Endothelial cell of umbilical vein (primary cell): ENCODE measurements at regions not wholly inside any gene's neighbourhood (a gene's known extent, or its start where the extent isn't known, plus 50 kb on each side); places are given as distances from the start of the nearest gene placed in this dataset.

ENCODE experiments used
- BruUV-seq: library from RNA; stranded (reverse); fragments of 400-500 nt; replicated peaks from 2 replicates; lab custom pipeline; 2021; lab: Mats Ljungman, UMichigan
- CTCF ChIA-PET: fragments of 300-600, 350-600 bp; sonication (Branson Sonifier 250); formaldehyde crosslinking; loops from one replicate; lab custom pipeline; 2021; ENCODE audit warnings: antibody characterized with exemption, inconsistent platforms; lab: Charles Lee
- POLR2A ChIA-PET: fragments of 300-600, 350-600 bp; sonication (Branson Sonifier 250); formaldehyde crosslinking; loops from one replicate; lab custom pipeline; 2021; ENCODE audit warnings: antibody characterized with exemption, inconsistent platforms; lab: Charles Lee
- DNase-seq: peaks from one replicate; pipeline ENCODE4 v3.0.0-alpha.2; 2011; ENCODE audit warnings: low read depth, low spot score
- FAIRE-seq: peaks from 2 replicates; lab custom pipeline; 2011; peaks lifted over from hg19 to GRCh38; lab: Jason Lieb, UNC
- H2AFZ ChIP-seq: 2 replicates; pipeline ENCODE4 v1.6.0; 2012; ENCODE audit warnings: low read depth, low read length, control low read depth, inconsistent platforms
- H3K27ac ChIP-seq: 2 replicates; pipeline ENCODE4 v1.5.1; 2011; ENCODE audit warnings: low read depth, mild to moderate bottlenecking, control low read depth, low read length, moderate library complexity; ENCODE audit not compliant: insufficient read depth
- H3K27me3 ChIP-seq, 2 experiments: 2 replicates each; pipeline versions ENCODE4 v1.6.0 to v1.6.1; 2011; ENCODE audit warnings: low read length in 2 of 2, mixed read lengths in 1 of 2; ENCODE audit not compliant: control insufficient read depth in 2 of 2, insufficient read depth in 2 of 2
- H3K36me3 ChIP-seq, 2 experiments: 2 replicates in 1 of 2; 3 replicates in 1 of 2; pipeline ENCODE4 v1.5.1; 2011; ENCODE audit warnings: low read length in 2 of 2, mild to moderate bottlenecking in 1 of 2, moderate library complexity in 1 of 2; ENCODE audit not compliant: control insufficient read depth in 2 of 2, insufficient read depth in 2 of 2; ENCODE audit errors: extremely low read depth in 1 of 2
- H3K4me1 ChIP-seq: 3 replicates; pipeline ENCODE4 v1.5.1; 2011; ENCODE audit warnings: mild to moderate bottlenecking, low read length; ENCODE audit not compliant: control insufficient read depth, insufficient read depth; ENCODE audit errors: extremely low read depth
- H3K4me2 ChIP-seq: 2 replicates; pipeline ENCODE4 v1.6.1; 2011; ENCODE audit warnings: low read length, control low read depth, mixed read lengths; ENCODE audit not compliant: insufficient read depth
- H3K4me3 ChIP-seq, 3 experiments: fragments of 200-600 bp in 1 of 3; sonication (generic), shearing (Covaris generic) in 1 of 3; replicated peaks in 1 of 3; 2 replicates each; pipeline ENCODE4 v1.5.1; 2011 to 2016; ENCODE audit warnings: control low read depth in 3 of 3, low read length in 3 of 3, mild to moderate bottlenecking in 2 of 3, inconsistent platforms in 1 of 3, low read depth in 1 of 3, moderate library complexity in 1 of 3; ENCODE audit not compliant: insufficient read depth in 1 of 3
- H3K79me2 ChIP-seq: 2 replicates; pipeline ENCODE4 v1.6.0; 2012; ENCODE audit warnings: low read length, inconsistent platforms; ENCODE audit not compliant: control insufficient read depth, insufficient read depth
- H3K9ac ChIP-seq: replicated peaks from 2 replicates; pipeline ENCODE3; 2011; ENCODE audit warnings: low read length, control low read depth; ENCODE audit not compliant: insufficient read depth; ENCODE audit errors: extremely low read depth
- H3K9me1 ChIP-seq: replicated peaks from 3 replicates; pipeline ENCODE4 v1.6.0; 2011; ENCODE audit warnings: mild to moderate bottlenecking, low read length; ENCODE audit not compliant: control insufficient read depth, insufficient read depth; ENCODE audit errors: extremely low read depth
- H3K9me3 ChIP-seq: replicated peaks from 2 replicates; pipeline ENCODE4 v1.5.1; 2012; ENCODE audit warnings: low read length, inconsistent platforms; ENCODE audit not compliant: control insufficient read depth, insufficient read depth
- H4K20me1 ChIP-seq: replicated peaks from 2 replicates; pipeline ENCODE3; 2011; ENCODE audit warnings: mild to moderate bottlenecking, low read length; ENCODE audit not compliant: control insufficient read depth, insufficient read depth; ENCODE audit errors: extremely low read depth
- EZH2 ChIP-seq: IDR thresholded peaks from 2 replicates; pipeline ENCODE4 v1.6.1; 2012; ENCODE audit warnings: borderline replicate concordance, low read depth, mild to moderate bottlenecking, moderate library complexity, low read length, inconsistent platforms; ENCODE audit not compliant: severe bottlenecking
- FOS ChIP-seq: IDR thresholded peaks from 2 replicates; pipeline ENCODE4 v1.6.1; 2011; ENCODE audit warnings: mild to moderate bottlenecking, low read length, moderate library complexity, borderline replicate concordance; ENCODE audit not compliant: insufficient read depth
- GATA2 ChIP-seq: IDR thresholded peaks from 2 replicates; pipeline ENCODE4 v1.7.0; 2011; ENCODE audit warnings: low read depth, mild to moderate bottlenecking, moderate library complexity, mixed read lengths, low read length; ENCODE audit not compliant: insufficient read length, insufficient read depth
- JUN ChIP-seq: IDR thresholded peaks from 2 replicates; pipeline ENCODE4 v1.6.1; 2011; ENCODE audit warnings: borderline replicate concordance, low read depth; ENCODE audit not compliant: insufficient read length, insufficient read depth
- POLR2A ChIP-seq: IDR thresholded peaks from 2 replicates; pipeline ENCODE4 v1.6.1; 2012; ENCODE audit warnings: low read depth, mild to moderate bottlenecking, control low read depth, low read length
- POLR2AphosphoS5 ChIP-seq: IDR thresholded peaks from 2 replicates; pipeline ENCODE4 v1.6.1; 2012; ENCODE audit warnings: low read depth, mild to moderate bottlenecking, control low read depth, low read length, moderate library complexity; ENCODE audit not compliant: insufficient read depth
- dilution Hi-C: fragments of 300-500 bp; cut with MboI; formaldehyde crosslinking; loops from one replicate; pipeline ENCODE4 v1.15.0; 2019; ENCODE audit warnings: low sequenced_read_pairs; ENCODE audit not compliant: extremely low pct_ligation_motif_present
- intact Hi-C: fragments of 100-400 bp; cut with micrococcal nuclease; formaldehyde crosslinking; loops from one replicate; pipeline ENCODE4 v1.10.0; 2022
- TF ChIP-seq, protein P1 (sequence below), 2 donors: IDR thresholded peaks; 1 replicate in 1 of 2; 2 replicates in 1 of 2; pipeline ENCODE4 v1.5.1; 2011; ENCODE audit warnings: low read length in 2 of 2, mild to moderate bottlenecking in 2 of 2, moderate library complexity in 2 of 2, control low read depth in 1 of 2, inconsistent platforms in 1 of 2, low read depth in 1 of 2; ENCODE audit not compliant: insufficient read depth in 1 of 2; ENCODE audit errors: extremely low read depth in 1 of 2
- TF ChIP-seq, protein P2 (sequence below): IDR thresholded peaks from 2 replicates; pipeline ENCODE4 v1.6.1; 2011; ENCODE audit not compliant: insufficient read depth, insufficient read length

DNA sequence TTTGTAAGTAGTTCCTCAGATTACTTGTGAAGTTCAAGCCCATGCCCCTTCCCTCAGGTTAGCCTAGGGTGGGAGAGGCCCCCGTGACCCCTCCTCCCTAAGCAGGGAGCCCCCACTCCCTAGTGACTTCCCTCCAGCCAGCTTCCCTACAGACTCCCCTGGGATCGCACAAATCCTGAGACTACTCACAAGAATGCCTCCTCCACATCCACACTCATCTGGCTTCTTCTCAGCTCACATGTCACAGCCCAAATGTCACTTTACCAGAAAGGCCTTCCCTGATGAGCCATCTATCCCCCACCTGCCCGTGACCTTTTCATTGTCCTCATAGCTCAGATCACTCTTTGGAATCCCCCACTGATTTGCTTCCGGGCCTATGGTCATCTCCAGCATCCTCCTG is 96.7 kb upstream of the ARAP3 start:
- ChIA-PET POLR2A (no interaction called here), CTCF (interaction anchor here (1.3 to 1.7 kb wide), 2 partner anchors 21 to 101 kb away, joined by 4 read pairs; no protein-coding TSS in a partner anchor)
- dilution Hi-C loops (no loop called here), intact Hi-C loops (no loop called here)
- Histone ChIP-seq H3K4me3 (no peak overlapping the region), H3K27ac (no peak overlapping the region), H3K36me3 (no peaks in the 10 kb centered on the region), H3K9me3 (no peaks in the 10 kb centered on the region), H3K9ac (no peak overlapping the region), H3K4me1 (no peaks in the 10 kb centered on the region), H4K20me1 (no peaks in the 10 kb centered on the region), H3K4me2 (no peak overlapping the region), H3K9me1 (no peaks in the 10 kb centered on the region), H2AFZ (no peak overlapping the region), H3K27me3 (peaks cover 2 to 3% of the 10 kb centered on the region in 2 experiments), H3K79me2 (no peaks in the 10 kb centered on the region)
- no TSS peak for BruUV-seq
- FAIRE-seq (no peak), DNase-seq (no peak)
- TF ChIP-seq POLR2AphosphoS5 = no peak
- TF ChIP-seq FOS = no peak
- TF ChIP-seq, protein P1, sequence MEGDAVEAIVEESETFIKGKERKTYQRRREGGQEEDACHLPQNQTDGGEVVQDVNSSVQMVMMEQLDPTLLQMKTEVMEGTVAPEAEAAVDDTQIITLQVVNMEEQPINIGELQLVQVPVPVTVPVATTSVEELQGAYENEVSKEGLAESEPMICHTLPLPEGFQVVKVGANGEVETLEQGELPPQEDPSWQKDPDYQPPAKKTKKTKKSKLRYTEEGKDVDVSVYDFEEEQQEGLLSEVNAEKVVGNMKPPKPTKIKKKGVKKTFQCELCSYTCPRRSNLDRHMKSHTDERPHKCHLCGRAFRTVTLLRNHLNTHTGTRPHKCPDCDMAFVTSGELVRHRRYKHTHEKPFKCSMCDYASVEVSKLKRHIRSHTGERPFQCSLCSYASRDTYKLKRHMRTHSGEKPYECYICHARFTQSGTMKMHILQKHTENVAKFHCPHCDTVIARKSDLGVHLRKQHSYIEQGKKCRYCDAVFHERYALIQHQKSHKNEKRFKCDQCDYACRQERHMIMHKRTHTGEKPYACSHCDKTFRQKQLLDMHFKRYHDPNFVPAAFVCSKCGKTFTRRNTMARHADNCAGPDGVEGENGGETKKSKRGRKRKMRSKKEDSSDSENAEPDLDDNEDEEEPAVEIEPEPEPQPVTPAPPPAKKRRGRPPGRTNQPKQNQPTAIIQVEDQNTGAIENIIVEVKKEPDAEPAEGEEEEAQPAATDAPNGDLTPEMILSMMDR (IDR thresholded peaks at IDR 0.05; ENCODE audit: extremely low read depth in 1 of 2, insufficient read depth in 1 of 2, low read depth in 1 of 2, low read length in 2 of 2) = no peak
- TF ChIP-seq EZH2 = no peak
- no peak for TF ChIP-seq GATA2
- TF ChIP-seq POLR2A = no peak
- TF ChIP-seq, protein P2, sequence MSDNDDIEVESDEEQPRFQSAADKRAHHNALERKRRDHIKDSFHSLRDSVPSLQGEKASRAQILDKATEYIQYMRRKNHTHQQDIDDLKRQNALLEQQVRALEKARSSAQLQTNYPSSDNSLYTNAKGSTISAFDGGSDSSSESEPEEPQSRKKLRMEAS = no peak
- TF ChIP-seq JUN = no peak
